IMR-90 (cell line): ENCODE measurements at regions not wholly inside any gene's neighbourhood (a gene's known extent, or its start where the extent isn't known, plus 50 kb on each side); places are given as distances from the start of the nearest gene placed in this dataset.

Experiments
- ATAC-seq: fragments of 200-7000 bp; cut with Tn5 transposase; 2 replicates; pipeline ENCODE4 v1.9.1; 2020; ENCODE audit warnings: low read depth, mild to moderate bottlenecking, moderate library complexity
- BruUV-seq: library from RNA; stranded (reverse); fragments of 400-500 nt; replicated peaks from 2 replicates; lab custom pipeline; 2021; lab: Mats Ljungman, UMichigan
- CTCF ChIA-PET: fragments of 300-600 bp; formaldehyde crosslinking; extraction: SDS; loops from one replicate; lab custom pipeline; 2021; ENCODE audit warnings: antibody characterized with exemption; lab: Yijun Ruan, JAX
- POLR2A ChIA-PET: fragments of 300-600 bp; sonication (Branson Sonifier 250); formaldehyde crosslinking; loops from one replicate; lab custom pipeline; 2022; ENCODE audit warnings: antibody characterized with exemption; ENCODE audit not compliant: unreplicated experiment; lab: Charles Lee
- DNase-seq: peaks from one replicate; pipeline ENCODE4 v3.0.0; 2013
- H2AFZ ChIP-seq: replicated peaks from 2 replicates; pipeline ENCODE3; 2013; ENCODE audit warnings: low read length, mild to moderate bottlenecking; ENCODE audit not compliant: poor library complexity
- H2AK5ac ChIP-seq: 2 replicates; pipeline ENCODE4 v1.6.1; 2013; ENCODE audit warnings: low read depth, low read length, inconsistent platforms
- H2AK9ac ChIP-seq: replicated peaks from 2 replicates; pipeline ENCODE3; 2013; ENCODE audit warnings: mild to moderate bottlenecking, low read depth, low read length, moderate library complexity; ENCODE audit not compliant: poor library complexity
- H2BK120ac ChIP-seq: 2 replicates; pipeline ENCODE4 v1.6.1; 2013; ENCODE audit warnings: low read depth, low read length, inconsistent platforms
- H2BK15ac ChIP-seq: 3 replicates; pipeline ENCODE4 v1.6.1; 2013; ENCODE audit warnings: low read depth, low read length, inconsistent platforms
- H2BK20ac ChIP-seq: 2 replicates; pipeline ENCODE4 v1.6.1; 2013; ENCODE audit warnings: low read depth, mild to moderate bottlenecking, inconsistent platforms, low read length, moderate library complexity
- H2BK5ac ChIP-seq: 2 replicates; pipeline ENCODE4 v1.6.1; 2013; ENCODE audit warnings: mild to moderate bottlenecking, low read depth, low read length, inconsistent platforms; ENCODE audit not compliant: poor library complexity, severe bottlenecking
- H3K14ac ChIP-seq: replicated peaks from 2 replicates; pipeline ENCODE4 v1.6.1; 2013; ENCODE audit warnings: low read depth, low read length, inconsistent platforms
- H3K18ac ChIP-seq: 2 replicates; pipeline ENCODE4 v1.6.1; 2013; ENCODE audit warnings: low read depth, low read length, control low read depth
- H3K23ac ChIP-seq: 2 replicates; pipeline ENCODE4 v1.6.1; 2013; ENCODE audit warnings: low read depth, low read length, inconsistent platforms
- H3K27ac ChIP-seq: 2 replicates; pipeline ENCODE4 v1.5.1; 2013; ENCODE audit warnings: mild to moderate bottlenecking, control low read depth, low read length; ENCODE audit not compliant: insufficient read depth
- H3K27me3 ChIP-seq: 2 replicates; pipeline ENCODE4 v1.6.1; 2013; ENCODE audit warnings: low read length; ENCODE audit not compliant: control insufficient read depth, insufficient read depth
- H3K36me3 ChIP-seq: 2 replicates; pipeline ENCODE4 v1.6.1; 2013; ENCODE audit warnings: low read length, mixed read lengths; ENCODE audit not compliant: control insufficient read depth, insufficient read depth
- H3K4ac ChIP-seq: 2 replicates; pipeline ENCODE4 v1.6.1; 2013; ENCODE audit warnings: low read depth, low read length, inconsistent platforms
- H3K4me1 ChIP-seq: 2 replicates; pipeline ENCODE4 v1.6.1; 2013; ENCODE audit warnings: low read length, mixed read lengths; ENCODE audit not compliant: control insufficient read depth, insufficient read depth
- H3K4me2 ChIP-seq: 2 replicates; pipeline ENCODE4 v1.6.1; 2013; ENCODE audit warnings: low read depth, mild to moderate bottlenecking, control low read depth, low read length, moderate library complexity
- H3K4me3 ChIP-seq: 2 replicates; pipeline ENCODE4 v1.5.1; 2013; ENCODE audit warnings: low read depth, mild to moderate bottlenecking, control low read depth, low read length, moderate library complexity; ENCODE audit not compliant: insufficient read depth
- H3K56ac ChIP-seq: 2 replicates; pipeline ENCODE4 v1.6.1; 2013; ENCODE audit warnings: low read length, inconsistent platforms; ENCODE audit not compliant: insufficient read depth; ENCODE audit errors: extremely low read depth
- H3K79me1 ChIP-seq, 2 experiments: 2 replicates each; pipeline ENCODE4 v1.6.1; 2013; ENCODE audit warnings: low read length in 2 of 2, inconsistent platforms in 1 of 2, low read depth in 1 of 2
- H3K9ac ChIP-seq: 2 replicates; pipeline ENCODE4 v1.6.1; 2013; ENCODE audit warnings: low read depth, low read length, control low read depth
- H3K9me1 ChIP-seq: 2 replicates; pipeline ENCODE4 v1.6.1; 2013; ENCODE audit warnings: low read length, inconsistent platforms; ENCODE audit not compliant: insufficient read depth
- H3K9me3 ChIP-seq: 2 replicates; pipeline ENCODE4 v1.6.1; 2013; ENCODE audit warnings: low read length; ENCODE audit not compliant: control insufficient read depth, insufficient read depth
- H4K20me1 ChIP-seq: 2 replicates; pipeline ENCODE4 v1.6.1; 2013; ENCODE audit warnings: low read length, inconsistent platforms; ENCODE audit not compliant: insufficient read depth
- H4K5ac ChIP-seq: 2 replicates; pipeline ENCODE4 v1.6.1; 2013; ENCODE audit warnings: mild to moderate bottlenecking, low read depth, low read length, control low read depth
- H4K8ac ChIP-seq, 2 experiments: 2 replicates each; pipeline ENCODE4 v1.6.1; 2013; ENCODE audit warnings: low read depth in 2 of 2, low read length in 2 of 2, control low read depth in 1 of 2, inconsistent platforms in 1 of 2
- H4K91ac ChIP-seq: 2 replicates; pipeline ENCODE4 v1.6.1; 2013; ENCODE audit warnings: low read depth, low read length, inconsistent platforms; ENCODE audit not compliant: insufficient read depth
- BHLHE40 ChIP-seq: fragments of 150-350 bp; IDR thresholded peaks from 2 replicates; pipeline ENCODE4 v1.6.1; 2016; ENCODE audit warnings: mild to moderate bottlenecking, low read depth, low read length
- CHD1 ChIP-seq: IDR thresholded peaks from 2 replicates; pipeline ENCODE4 v1.6.1; 2012; ENCODE audit warnings: low read depth, low read length, improper control_type of control experiment
- ELK1 ChIP-seq: fragments of 150-350 bp; IDR thresholded peaks from 2 replicates; pipeline ENCODE4 v1.6.1; 2016; ENCODE audit warnings: low read depth, mild to moderate bottlenecking, low read length, moderate library complexity, borderline replicate concordance
- FOS ChIP-seq: fragments of 150-350 bp; IDR thresholded peaks from 2 replicates; pipeline ENCODE4 v1.6.1; 2016; ENCODE audit warnings: low read depth, low read length
- MAZ ChIP-seq: IDR thresholded peaks from 2 replicates; pipeline ENCODE4 v1.6.1; 2012; ENCODE audit warnings: low read depth, mild to moderate bottlenecking, low read length, improper control_type of control experiment, moderate library complexity, borderline replicate concordance
- MXI1 ChIP-seq: IDR thresholded peaks from 2 replicates; pipeline ENCODE4 v1.6.1; 2012; ENCODE audit warnings: low read depth, mild to moderate bottlenecking, low read length, moderate library complexity, borderline replicate concordance
- NFE2L2 ChIP-seq: fragments of 150-350 bp; IDR thresholded peaks from 2 replicates; pipeline ENCODE4 v1.6.1; 2016; ENCODE audit warnings: low read depth, mild to moderate bottlenecking, low read length
- POLR2A ChIP-seq: IDR thresholded peaks from 2 replicates; pipeline ENCODE4 v1.6.1; 2012; ENCODE audit warnings: mild to moderate bottlenecking, low read depth, low read length
- RAD21 ChIP-seq: IDR thresholded peaks from 2 replicates; pipeline ENCODE4 v1.6.1; 2012; ENCODE audit warnings: low read length, improper control_type of control experiment
- RCOR1 ChIP-seq: IDR thresholded peaks from 2 replicates; pipeline ENCODE4 v1.6.1; 2012; ENCODE audit warnings: mild to moderate bottlenecking, low read length, improper control_type of control experiment; ENCODE audit not compliant: insufficient replicate concordance
- RFX5 ChIP-seq: IDR thresholded peaks from 2 replicates; pipeline ENCODE4 v1.8.0; 2012; ENCODE audit warnings: low read depth, mild to moderate bottlenecking, low read length, moderate library complexity
- SMC3 ChIP-seq: fragments of 150-350 bp; IDR thresholded peaks from 2 replicates; pipeline ENCODE4 v1.6.1; 2016; ENCODE audit warnings: low read depth, mild to moderate bottlenecking, antibody characterized with exemption, low read length, moderate library complexity
- WGBS, 2 experiments: methylation state at CpG; one replicate each; pipeline versions ENCODE4 v1.1.5 to v1.1.7; 2013; ENCODE audit warnings: missing lambda C conversion rate in 2 of 2; ENCODE audit not compliant: insufficient read length in 1 of 2; ENCODE audit errors: extremely low coverage in 2 of 2; 5-methylcytosine and 5-hydroxymethylcytosine counted together
- dilution Hi-C: fragments of 300-500 bp; cut with HindIII; formaldehyde crosslinking; loops from one replicate; pipeline ENCODE4 v1.14.3; 2018; ENCODE audit warnings: low sequenced_read_pairs; ENCODE audit not compliant: unreplicated experiment
- in situ Hi-C: fragments of 300-500 bp; cut with MboI; formaldehyde crosslinking; loops from 3 replicates; pipeline ENCODE4 v1.14.3; 2019; ENCODE audit warnings: low sequenced_read_pairs, inconsistent platforms, mixed read lengths
- intact Hi-C: fragments of 100-400 bp; cut with micrococcal nuclease; formaldehyde crosslinking; loops from 2 replicates; pipeline ENCODE4 v1.10.0; 2022
- TF ChIP-seq, protein P1 (sequence below): fragments of 150-350 bp; IDR thresholded peaks from 2 replicates; pipeline ENCODE4 v1.6.1; 2017; ENCODE audit warnings: mild to moderate bottlenecking, antibody characterized with exemption, low read length, low read depth

- no peak overlapping the region for H2BK5ac ChIP-seq
- DNase-seq (no peak), ATAC-seq (no peak)
- in situ Hi-C loops (no loop called here), dilution Hi-C loops (no loop called here), intact Hi-C loops (no loop called here)
- WGBS, 2 experiments = 49% methylated on average over 9 of the region's 16 CpGs; no CpG with 5 or more reads in 1 of the 2 experiments
- no peak overlapping the region for H2BK120ac ChIP-seq
- no peaks in the 10 kb centered on the region for H3K9me1 ChIP-seq
- no peak overlapping the region for H3K23ac ChIP-seq
- no peak overlapping the region for H2BK15ac ChIP-seq
- H3K14ac ChIP-seq = no peak overlapping the region
- no peak for TF ChIP-seq RCOR1
- TF ChIP-seq CHD1 = no peak
- no peak for TF ChIP-seq ELK1
- no peak for TF ChIP-seq MAZ
- no peak for TF ChIP-seq BHLHE40
- TF ChIP-seq RAD21 = no peak
- TF ChIP-seq, protein P1, sequence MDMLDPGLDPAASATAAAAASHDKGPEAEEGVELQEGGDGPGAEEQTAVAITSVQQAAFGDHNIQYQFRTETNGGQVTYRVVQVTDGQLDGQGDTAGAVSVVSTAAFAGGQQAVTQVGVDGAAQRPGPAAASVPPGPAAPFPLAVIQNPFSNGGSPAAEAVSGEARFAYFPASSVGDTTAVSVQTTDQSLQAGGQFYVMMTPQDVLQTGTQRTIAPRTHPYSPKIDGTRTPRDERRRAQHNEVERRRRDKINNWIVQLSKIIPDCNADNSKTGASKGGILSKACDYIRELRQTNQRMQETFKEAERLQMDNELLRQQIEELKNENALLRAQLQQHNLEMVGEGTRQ = no peak
- no peak for TF ChIP-seq SMC3
- no peak for TF ChIP-seq MXI1
- TF ChIP-seq RFX5 = no peak
- no peak for TF ChIP-seq NFE2L2
- TF ChIP-seq FOS = no peak
- no peak for TF ChIP-seq POLR2A
- H3K9ac ChIP-seq = no peak overlapping the region
- H3K4me1 ChIP-seq = no peaks in the 10 kb centered on the region
- no peak overlapping the region for H4K91ac ChIP-seq
- no peak overlapping the region for H3K27ac ChIP-seq
- CTCF ChIA-PET = no interaction called here
- no peak overlapping the region for H3K56ac ChIP-seq
- H2AFZ ChIP-seq = no peak overlapping the region
- no peak overlapping the region for H2AK9ac ChIP-seq
- no peak overlapping the region for H3K4ac ChIP-seq
- no peaks in the 10 kb centered on the region for H3K27me3 ChIP-seq
- no peaks in the 10 kb centered on the region for H3K36me3 ChIP-seq
- H4K20me1 ChIP-seq = no peaks in the 10 kb centered on the region
- H3K79me1 ChIP-seq = no peaks in the 10 kb centered on the region
- no peak overlapping the region for H3K18ac ChIP-seq
- H3K9me3 ChIP-seq = peaks cover 79% of the 10 kb centered on the region
- no peak overlapping the region for H2AK5ac ChIP-seq
- no peak overlapping the region for H3K4me2 ChIP-seq
- POLR2A ChIA-PET = no interaction called here
- no peak overlapping the region for H2BK20ac ChIP-seq
- BruUV-seq = no TSS peak
- H3K4me3 ChIP-seq = no peak overlapping the region
- H4K8ac ChIP-seq = no peak overlapping the region
- H4K5ac ChIP-seq = no peak overlapping the region
Measured at GRCh38 chr12:34299802-34300193, 277.5 kb downstream of the ALG10 start.
